ENCODE measurements at regions not wholly inside any gene's neighbourhood (a gene's known extent, or its start where the extent isn't known, plus 50 kb on each side); places are given as distances from the start of the nearest gene placed in this dataset.

- Mint-ChIP-seq H3K9me3 (no peaks in the 10 kb centered on the region), H3K4me1 (no peaks in the 10 kb centered on the region), H3K4me3 (no peak overlapping the region), H3K27me3 (ENCODE audit: low read depth in 2 of 2) (peaks cover 17 to 33% of the 10 kb centered on the region in 2 donors), H3K36me3 (no peaks in the 10 kb centered on the region), H3K27ac (no peak overlapping the region)
- Histone ChIP-seq H3K36me3 (ENCODE audit: control insufficient read depth, insufficient read depth, low read length) (no peaks in the 10 kb centered on the region), H3K4me1 (ENCODE audit: control insufficient read depth, insufficient read depth, low read length) (no peaks in the 10 kb centered on the region), H3K27ac (ENCODE audit: low read length) (no peak overlapping the region), H3K9me3 (ENCODE audit: control insufficient read depth, insufficient read depth, low read length) (no peaks in the 10 kb centered on the region), H3K4me3 (ENCODE audit: low read length) (no peak overlapping the region), H3K27me3 (ENCODE audit: control insufficient read depth, insufficient read depth, low read length) (no peaks in the 10 kb centered on the region)
- TF ChIP-seq CTCF (IDR thresholded peaks at IDR 0.05), result no peak
- DNase-seq (no peak), ATAC-seq (no peak)
- intact Hi-C loops (cut with micrococcal nuclease), result no loop called here
- 96% methylated on average over 2 of the region's 4 CpGs for WGBS (ENCODE audit: insufficient coverage)
Observed at GRCh38 chr2:215868846-215869543, 144.4 kb downstream of the MREG start.

GRCh38 chr2:215866606-215867005 lies 146.7 kb downstream of the MREG start:
- Mint-ChIP-seq H3K36me3 (no peaks in the 10 kb centered on the region), H3K27ac (no peak overlapping the region), H3K4me3 (no peak overlapping the region), H3K9me3 (no peaks in the 10 kb centered on the region), H3K27me3 (ENCODE audit: low read depth in 2 of 2) (peaks cover 15 to 33% of the 10 kb centered on the region in 2 donors), H3K4me1 (no peaks in the 10 kb centered on the region)
- ATAC-seq, result no peak
- Histone ChIP-seq H3K27me3 (ENCODE audit: control insufficient read depth, insufficient read depth, low read length) (no peaks in the 10 kb centered on the region), H3K4me3 (ENCODE audit: low read length) (no peak overlapping the region), H3K9me3 (ENCODE audit: control insufficient read depth, insufficient read depth, low read length) (no peaks in the 10 kb centered on the region), H3K27ac (ENCODE audit: low read length) (no peak overlapping the region), H3K4me1 (ENCODE audit: control insufficient read depth, insufficient read depth, low read length) (no peaks in the 10 kb centered on the region), H3K36me3 (ENCODE audit: control insufficient read depth, insufficient read depth, low read length) (no peaks in the 10 kb centered on the region)
- 84% methylated on average over 2 of the region's 2 CpGs for WGBS (ENCODE audit: insufficient coverage)
- no peak for TF ChIP-seq CTCF (IDR thresholded peaks at IDR 0.05)
- intact Hi-C loops (cut with micrococcal nuclease), result no loop called here
- no peak for DNase-seq

GRCh38 chr2:215863687-215864086 lies 149.7 kb downstream of the MREG start:
- Mint-ChIP-seq H3K27ac (no peak overlapping the region), H3K36me3 (no peaks in the 10 kb centered on the region), H3K4me3 (no peak overlapping the region), H3K9me3 (no peaks in the 10 kb centered on the region), H3K27me3 (ENCODE audit: low read depth in 2 of 2) (peaks cover 18 to 23% of the 10 kb centered on the region in 2 donors), H3K4me1 (no peaks in the 10 kb centered on the region)
- ATAC-seq, result no peak
- intact Hi-C loops (cut with micrococcal nuclease), result no loop called here
- Histone ChIP-seq H3K4me1 (ENCODE audit: control insufficient read depth, insufficient read depth, low read length) (no peaks in the 10 kb centered on the region), H3K27ac (ENCODE audit: low read length) (no peak overlapping the region), H3K36me3 (ENCODE audit: control insufficient read depth, insufficient read depth, low read length) (no peaks in the 10 kb centered on the region), H3K9me3 (ENCODE audit: control insufficient read depth, insufficient read depth, low read length) (no peaks in the 10 kb centered on the region), H3K4me3 (ENCODE audit: low read length) (no peak overlapping the region), H3K27me3 (ENCODE audit: control insufficient read depth, insufficient read depth, low read length) (no peaks in the 10 kb centered on the region)
- DNase-seq, result no peak
- WGBS (ENCODE audit: insufficient coverage), result 33% methylated on average over 2 of the region's 2 CpGs
- TF ChIP-seq CTCF (IDR thresholded peaks at IDR 0.05), result no peak

- ATAC-seq (no peak), DNase-seq (no peak)
- Histone ChIP-seq H3K4me3 (ENCODE audit: low read length) (no peak overlapping the region), H3K4me1 (ENCODE audit: control insufficient read depth, insufficient read depth, low read length) (no peaks in the 10 kb centered on the region), H3K36me3 (ENCODE audit: control insufficient read depth, insufficient read depth, low read length) (no peaks in the 10 kb centered on the region), H3K27ac (ENCODE audit: low read length) (no peak overlapping the region), H3K27me3 (ENCODE audit: control insufficient read depth, insufficient read depth, low read length) (no peaks in the 10 kb centered on the region), H3K9me3 (ENCODE audit: control insufficient read depth, insufficient read depth, low read length) (no peaks in the 10 kb centered on the region)
- H3K27ac Mint-ChIP-seq, result no peak overlapping the region
- H3K27me3 Mint-ChIP-seq (ENCODE audit: low read depth in 2 of 2), result peaks cover 14 to 23% of the 10 kb centered on the region in 2 donors
- TF ChIP-seq CTCF (IDR thresholded peaks at IDR 0.05), result no peak
- H3K4me1 Mint-ChIP-seq, result no peaks in the 10 kb centered on the region
- H3K4me3 Mint-ChIP-seq, result no peak overlapping the region
- no peaks in the 10 kb centered on the region for H3K9me3 Mint-ChIP-seq
- H3K36me3 Mint-ChIP-seq, result no peaks in the 10 kb centered on the region
- intact Hi-C loops (cut with micrococcal nuclease), result no loop called here
- WGBS (ENCODE audit: insufficient coverage), result 100% methylated on average over 2 of the region's 3 CpGs
Observed at GRCh38 chr2:215862351-215862771, 151.0 kb downstream of the MREG start.

Data from natural killer cell (primary cell).